Heart right ventricle (tissue), 16 donors: ENCODE measurements at regions not wholly inside any gene's neighbourhood (a gene's known extent, or its start where the extent isn't known, plus 50 kb on each side); places are given as distances from the start of the nearest gene placed in this dataset.

Source experiments
- ATAC-seq, 8 donors: fragments of 200-7000 bp; cut with Tn5 transposase; one replicate each; pipeline ENCODE4 v1.9.1; 2020; ENCODE audit warnings: mild to moderate bottlenecking in 8 of 8, moderate library complexity in 8 of 8, moderate number of reproducible peaks in 1 of 8
- DNase-seq, 2 donors: peaks; one replicate each; pipeline ENCODE4 v3.0.0-alpha.2; 2020
- H3K27ac ChIP-seq, 10 donors: fragments of 200-600 bp; sonication (generic) in 2 of 10; one replicate each; pipeline versions ENCODE4 v1.5.0 to v1.8.0; 2020 to 2022; ENCODE audit warnings: mild to moderate bottlenecking in 3 of 10
- H3K27me3 ChIP-seq, 7 donors: fragments of 200-600 bp; one replicate each; pipeline ENCODE4 v1.8.0; 2021 to 2022; ENCODE audit warnings: mild to moderate bottlenecking in 2 of 7
- H3K36me3 ChIP-seq, 9 donors: fragments of 200-600 bp; sonication (generic) in 1 of 9; one replicate each; pipeline versions ENCODE4 v1.5.0 to v1.8.0; 2020 to 2022; ENCODE audit warnings: mild to moderate bottlenecking in 2 of 9
- H3K4me1 ChIP-seq, 9 donors: fragments of 200-600 bp; sonication (generic) in 1 of 9; one replicate each; pipeline versions ENCODE4 v1.5.0 to v1.8.0; 2020 to 2022; ENCODE audit warnings: mild to moderate bottlenecking in 4 of 9
- H3K4me3 ChIP-seq, 10 donors: fragments of 200-600 bp; sonication (generic) in 2 of 10; one replicate each; pipeline versions ENCODE4 v1.5.0 to v1.8.0; 2020 to 2022; ENCODE audit warnings: mild to moderate bottlenecking in 7 of 10, moderate library complexity in 2 of 10
- H3K9me3 ChIP-seq, 11 donors: fragments of 200-600 bp in 10 of 11; sonication (generic) in 2 of 11; one replicate each; pipeline versions ENCODE4 v1.5.0 to v1.8.0; 2013 to 2022; ENCODE audit warnings: mild to moderate bottlenecking in 2 of 11, control low read depth in 1 of 11, moderate library complexity in 1 of 11
- CTCF ChIP-seq, 9 donors: fragments of 200-600 bp; sonication (generic) in 2 of 9; IDR thresholded peaks; one replicate each; pipeline versions ENCODE4 v1.5.0 to v1.8.0; 2021 to 2022; ENCODE audit warnings: antibody characterized with exemption in 9 of 9, mild to moderate bottlenecking in 5 of 9, moderate library complexity in 1 of 9
- WGBS, 2 donors: extraction: QIAGEN DNeasy Blood & Tissue Kit; methylation state at CpG; one replicate each; pipeline ENCODE4 v1.1.7; 2013; ENCODE audit warnings: inconsistent platforms in 1 of 2; 5-methylcytosine and 5-hydroxymethylcytosine counted together
- intact Hi-C, 10 donors: fragments of 100-400 bp; cut with DNase I; formaldehyde crosslinking; loops; one replicate each; pipeline versions ENCODE4 v1.11.1 to v1.14.2; 2022
- donor health status: Arrhythmogenic right ventricular cardiomyopathy.
- donor health status: ischemic (EF 13 %, LVEDD 7.1; RV severe dilation, severe dysfunction).
- donor health status: healthy with polysubstance abuse.
- donor health status: DM: no; HTN: yes; CAD: no.
- donor health status: DM: no; HTN: no; CAD: no.
- donor health status: ischemic (EF 25% LVEDD 6.9; RV normal size, moderate dysfunction).
- donor health status: ischemic (EF 25% LVEDD 5.7; RV mildly dilated, moderate dysfunction).
- donor health status: healthy.
- donor health status: DM: yes; HTN: yes; CAD: no.
- donor health status: Ischemic cardiomyopathy.
- donor health status: ischemic (EF 35%, LVEDD 5.7; RV mildly dilated, moderate dysfunction).
- donor health status: nonischemic (EF 11% LVEDD 7.7; RV severe dilation, severe dysfunction).
- donor health status: DM: yes; HTN: yes; CAD: no.
- donor health status: PGD.
- donor health status: ischemic (EF 29% LVEDD 5.4; RV normal size, mild dysfunction).
- donor health status: nonischemic (EF 23%, LVEDD 6.1; RV moderate dilation, normal function).

GRCh38 chr2:195475336-195475735 lies 181.7 kb upstream of the SLC39A10 start:
- intact Hi-C loops = no loop called here
- Histone ChIP-seq H3K27me3 (peaks cover 0 to 6% (median 0%) of the 10 kb centered on the region in 7 donors), H3K27ac (no peak overlapping the region), H3K4me3 (no peak overlapping the region), H3K9me3 (no peaks in the 10 kb centered on the region), H3K4me1 (peaks cover 0 to 14% (median 0%) of the 10 kb centered on the region in 9 donors), H3K36me3 (no peaks in the 10 kb centered on the region)
- 28 to 40% methylated on average over 5 of the region's 5 CpGs for WGBS, 2 donors
- ATAC-seq (no peak), DNase-seq (no peak)
- no peak for TF ChIP-seq CTCF (IDR thresholded peaks at IDR 0.05)

- H3K27ac ChIP-seq = no peak overlapping the region
- TF ChIP-seq CTCF (IDR thresholded peaks at IDR 0.05) = no peak
- intact Hi-C loops = no loop called here
- H3K36me3 ChIP-seq = no peaks in the 10 kb centered on the region
- WGBS, 2 donors = 88 to 89% methylated on average over 6 of the region's 6 CpGs
- DNase-seq (no peak), ATAC-seq (no peak)
- H3K27me3 ChIP-seq = peaks cover 0 to 6% (median 0%) of the 10 kb centered on the region in 7 donors
- H3K4me3 ChIP-seq = no peak overlapping the region
- H3K9me3 ChIP-seq = no peaks in the 10 kb centered on the region
- H3K4me1 ChIP-seq = peaks cover 0 to 14% (median 0%) of the 10 kb centered on the region in 9 donors
These were observed 183.2 kb upstream of the SLC39A10 start for GRCh38 chr2:195473862-195474261.

GRCh38 chr2:195472501-195473234 lies 184.4 kb upstream of the SLC39A10 start:
- intact Hi-C loops = no loop called here

GRCh38 chr2:195471807-195472206 lies 185.2 kb upstream of the SLC39A10 start:
- Histone ChIP-seq H3K4me3 (no peak overlapping the region), H3K4me1 (peaks cover 0 to 9% (median 0%) of the 10 kb centered on the region in 9 donors), H3K9me3 (peaks cover 0 to 2% (median 0%) of the 10 kb centered on the region in 11 donors), H3K27ac (no peak overlapping the region), H3K27me3 (peaks cover 0 to 4% (median 0%) of the 10 kb centered on the region in 7 donors), H3K36me3 (no peaks in the 10 kb centered on the region)
- intact Hi-C loops = no loop called here
- DNase-seq = no peak
- ATAC-seq = no peak
- WGBS, 2 donors = 74 to 79% methylated on average over 4 of the region's 4 CpGs
- TF ChIP-seq CTCF (IDR thresholded peaks at IDR 0.05) = no peak

More at GRCh38 chr2:195472501-195473234, 184.4 kb upstream of the SLC39A10 start:
- no peaks in the 10 kb centered on the region for H3K9me3 ChIP-seq
- ATAC-seq (peak in 3 of 8 donors; percentile 8 to 49 (median 34)), DNase-seq (no peak)
- TF ChIP-seq CTCF (IDR thresholded peaks at IDR 0.05) = no peak
- peaks cover 0 to 9% (median 0%) of the 10 kb centered on the region in 9 donors for H3K4me1 ChIP-seq
- no peak overlapping the region for H3K27ac ChIP-seq
- H3K27me3 ChIP-seq = peaks cover 0 to 6% (median 0%) of the 10 kb centered on the region in 7 donors
- WGBS, 2 donors = 48 to 68% methylated on average over 3 of the region's 3 CpGs
- H3K4me3 ChIP-seq = no peak overlapping the region
- H3K36me3 ChIP-seq = no peaks in the 10 kb centered on the region
